Osteocyte (in vitro differentiated cells): ENCODE measurements at regions not wholly inside any gene's neighbourhood (a gene's known extent, or its start where the extent isn't known, plus 50 kb on each side); places are given as distances from the start of the nearest gene placed in this dataset.

Source experiments
- DNase-seq: peaks from one replicate; pipeline ENCODE4 v3.0.0; 2021; ENCODE audit warnings: mixed read lengths; ENCODE audit not compliant: unreplicated experiment; ENCODE audit errors: extremely low spot score
- H3K27ac Mint-ChIP-seq: one replicate; pipeline ENCODE4 v1.8.0; 2021; ENCODE audit warnings: mild to moderate bottlenecking, mixed read lengths; ENCODE audit not compliant: unreplicated experiment
- H3K27me3 Mint-ChIP-seq: one replicate; pipeline ENCODE4 v1.8.0; 2021; ENCODE audit warnings: mixed read lengths; ENCODE audit not compliant: unreplicated experiment
- H3K36me3 Mint-ChIP-seq: one replicate; pipeline ENCODE4 v1.8.0; 2021; ENCODE audit warnings: mixed read lengths; ENCODE audit not compliant: unreplicated experiment
- H3K4me1 Mint-ChIP-seq: one replicate; pipeline ENCODE4 v1.8.0; 2021; ENCODE audit warnings: mixed read lengths; ENCODE audit not compliant: unreplicated experiment
- H3K4me3 Mint-ChIP-seq: one replicate; pipeline ENCODE4 v1.8.0; 2021; ENCODE audit warnings: mild to moderate bottlenecking, moderate library complexity, mixed read lengths; ENCODE audit not compliant: unreplicated experiment
- H3K9me3 Mint-ChIP-seq: one replicate; pipeline ENCODE4 v1.8.0; 2021; ENCODE audit warnings: mixed read lengths; ENCODE audit not compliant: unreplicated experiment
- CTCF ChIP-seq: fragments of 200-600 bp; sonication (generic); IDR thresholded peaks from 2 replicates; pipeline ENCODE4 v1.5.0; 2021; ENCODE audit warnings: antibody characterized with exemption, mild to moderate bottlenecking, moderate library complexity

GRCh38 chr22:27377501-27378295 lies 423.9 kb downstream of the MN1 start:
- DNase-seq, result peak; percentile 74
- no peak for TF ChIP-seq CTCF
- peaks cover 2% of the 10 kb centered on the region for H3K36me3 Mint-ChIP-seq
- peak overlapping the region; percentile 78 for H3K27ac Mint-ChIP-seq
- no peaks in the 10 kb centered on the region for H3K27me3 Mint-ChIP-seq
- peak overlapping the region; percentile 35 for H3K4me3 Mint-ChIP-seq
- H3K4me1 Mint-ChIP-seq, result peaks cover 32% of the 10 kb centered on the region
- H3K9me3 Mint-ChIP-seq, result no peaks in the 10 kb centered on the region

DNA sequence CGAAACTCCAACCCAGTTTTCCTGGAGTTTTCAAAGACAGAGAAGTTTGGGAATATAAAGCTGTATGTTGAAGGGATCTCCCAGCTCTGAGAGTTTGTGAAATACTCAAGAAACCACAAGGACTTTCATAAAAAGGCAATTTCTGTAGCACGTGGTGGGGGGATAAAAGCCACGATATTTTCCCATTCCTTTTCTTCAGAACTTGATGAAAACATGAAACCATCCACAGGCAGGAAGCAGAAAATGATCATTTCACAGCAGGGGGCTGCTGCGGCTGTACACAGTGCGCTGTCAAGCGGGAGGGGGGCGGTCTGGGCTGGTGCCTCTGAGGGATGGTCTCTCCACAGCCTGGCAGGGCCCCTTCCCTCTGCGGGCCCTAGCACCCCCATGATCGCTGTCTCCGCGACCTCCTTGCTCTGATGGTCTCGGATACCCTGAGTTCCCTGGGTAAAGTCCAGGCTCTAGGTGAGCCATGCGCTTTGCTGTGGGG lies 423.2 kb downstream of the MN1 start:
- peaks cover 2% of the 10 kb centered on the region for H3K36me3 Mint-ChIP-seq
- DNase-seq, result peak; percentile 85
- peak overlapping the region; percentile 78 for H3K27ac Mint-ChIP-seq
- H3K4me1 Mint-ChIP-seq, result peaks cover 29% of the 10 kb centered on the region
- H3K27me3 Mint-ChIP-seq, result no peaks in the 10 kb centered on the region
- peak overlapping the region; percentile 35 for H3K4me3 Mint-ChIP-seq
- H3K9me3 Mint-ChIP-seq, result no peaks in the 10 kb centered on the region
- no peak for TF ChIP-seq CTCF

- Mint-ChIP-seq H3K4me1 (peaks cover 27% of the 10 kb centered on the region), H3K4me3 (peak overlapping the region; percentile 35), H3K27ac (peak overlapping the region; percentile 78), H3K36me3 (peaks cover 2% of the 10 kb centered on the region), H3K27me3 (no peaks in the 10 kb centered on the region), H3K9me3 (no peaks in the 10 kb centered on the region)
- DNase-seq, result peak; percentile 46
- TF ChIP-seq CTCF, result no peak
Measured at GRCh38 chr22:27378995-27379394, 422.6 kb downstream of the MN1 start.

DNA sequence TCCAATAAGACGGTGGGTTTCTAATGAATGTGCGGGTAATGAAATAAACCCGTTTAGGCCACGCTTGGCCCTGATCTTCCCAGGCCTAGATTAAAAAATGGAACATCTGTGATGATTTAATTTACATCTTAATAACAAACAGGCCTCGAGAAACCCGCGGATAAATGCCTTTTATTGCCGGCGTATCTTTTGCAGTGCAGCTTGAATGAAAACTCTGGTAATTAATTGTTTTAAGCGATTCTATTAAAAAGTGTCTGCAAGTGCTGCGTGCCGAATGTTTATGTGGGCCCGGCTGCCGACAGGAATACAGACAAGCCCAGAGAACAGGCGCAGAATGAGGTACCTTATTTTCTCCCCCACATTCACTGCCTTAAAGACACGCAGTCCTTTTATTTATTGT lies 420.7 kb downstream of the MN1 start:
- H3K27me3 Mint-ChIP-seq, result no peaks in the 10 kb centered on the region
- peak; percentile 10 for DNase-seq
- H3K4me3 Mint-ChIP-seq, result no peak overlapping the region
- H3K4me1 Mint-ChIP-seq, result peaks cover 28% of the 10 kb centered on the region
- TF ChIP-seq CTCF, result no peak
- peaks cover 2% of the 10 kb centered on the region for H3K36me3 Mint-ChIP-seq
- no peak overlapping the region for H3K27ac Mint-ChIP-seq
- H3K9me3 Mint-ChIP-seq, result no peaks in the 10 kb centered on the region

DNA sequence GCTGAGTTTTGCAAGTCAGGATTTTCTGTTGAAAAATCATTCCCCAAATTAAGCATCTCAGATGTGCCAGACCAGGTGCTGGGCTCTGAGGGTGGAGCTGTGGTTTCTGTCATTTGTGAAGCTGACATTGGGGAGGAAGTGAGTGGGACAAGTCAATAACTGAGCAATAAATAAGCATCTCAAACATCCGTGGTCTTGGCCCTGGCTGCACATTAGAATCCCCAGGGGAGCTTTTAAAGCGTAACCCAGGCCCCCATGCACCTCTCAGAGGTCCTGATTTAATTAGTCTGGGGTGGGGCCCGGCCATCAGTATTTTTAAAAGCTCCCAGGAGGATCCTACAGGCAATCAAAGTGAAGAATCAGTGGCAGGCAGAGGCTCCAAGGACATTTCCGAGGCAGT lies 420.0 kb downstream of the MN1 start:
- no peak for TF ChIP-seq CTCF
- peak overlapping the region; percentile 16 for H3K27ac Mint-ChIP-seq
- H3K27me3 Mint-ChIP-seq, result no peaks in the 10 kb centered on the region
- peak; percentile 44 for DNase-seq
- H3K4me3 Mint-ChIP-seq, result no peak overlapping the region
- H3K36me3 Mint-ChIP-seq, result peaks cover 2% of the 10 kb centered on the region
- H3K4me1 Mint-ChIP-seq, result peaks cover 32% of the 10 kb centered on the region
- no peaks in the 10 kb centered on the region for H3K9me3 Mint-ChIP-seq
